SK-N-SH (cell line): ENCODE measurements at regions not wholly inside any gene's neighbourhood (a gene's known extent, or its start where the extent isn't known, plus 50 kb on each side); places are given as distances from the start of the nearest gene placed in this dataset.

Source experiments
- CTCF ChIA-PET: fragments of 300-600, 350-600 bp; formaldehyde crosslinking; extraction: SDS; loops from one replicate; lab custom pipeline; 2021; lab: Yijun Ruan, JAX
- POLR2A ChIA-PET: fragments of 350-600 bp; sonication (Branson Sonifier 250); formaldehyde crosslinking; extraction: SDS; loops from one replicate; lab custom pipeline; 2020; ENCODE audit warnings: antibody characterized with exemption, inconsistent platforms; lab: Yijun Ruan, JAX
- DNase-seq: peaks from one replicate; pipeline ENCODE4 v3.0.0; 2012
- H2AFZ ChIP-seq: fragments of 200-600 bp; sonication (generic); 2 replicates; pipeline ENCODE4 v1.8.1; 2016; ENCODE audit warnings: antibody characterized with exemption, mild to moderate bottlenecking, low read depth
- H3F3A ChIP-seq: fragments of 200-600 bp; sonication (generic); replicated peaks from 2 replicates; pipeline ENCODE3; 2016; ENCODE audit warnings: antibody characterized with exemption, mild to moderate bottlenecking; ENCODE audit not compliant: insufficient read depth
- H3K27ac ChIP-seq, 2 experiments: fragments of 200-500 bp in 1 of 2; fragments of 200-600 bp in 1 of 2; sonication (Bioruptor generic) in 1 of 2; sonication (generic), shearing (Covaris generic) in 1 of 2; 2 replicates each; pipeline versions ENCODE4 v1.5.1 to v1.6.1; 2014 to 2016; ENCODE audit warnings: low read depth in 2 of 2, inconsistent platforms in 1 of 2, low read length in 1 of 2, mild to moderate bottlenecking in 1 of 2, mixed read lengths in 1 of 2
- H3K27me3 ChIP-seq: fragments of 200-600 bp; sonication (generic), shearing (Covaris generic); 2 replicates; pipeline ENCODE4 v1.6.1; 2016; ENCODE audit warnings: mixed run types; ENCODE audit not compliant: insufficient read depth
- H3K36me3 ChIP-seq, 2 experiments: fragments of 200-500 bp in 1 of 2; fragments of 200-600 bp in 1 of 2; sonication (Bioruptor generic) in 1 of 2; sonication (generic) in 1 of 2; replicated peaks in 1 of 2; 2 replicates each; pipeline versions ENCODE3 to v1.5.1; 2014 to 2016; ENCODE audit warnings: low read length in 1 of 2, mild to moderate bottlenecking in 1 of 2; ENCODE audit not compliant: insufficient read depth in 2 of 2, control insufficient read depth in 1 of 2
- H3K4me1 ChIP-seq, 2 experiments: fragments of 200-500 bp in 1 of 2; fragments of 200-600 bp in 1 of 2; sonication (Bioruptor generic) in 1 of 2; sonication (generic), shearing (Covaris generic) in 1 of 2; 2 replicates each; pipeline versions ENCODE4 v1.5.1 to v1.6.1; 2014 to 2016; ENCODE audit warnings: low read depth in 1 of 2, low read length in 1 of 2, mixed run types in 1 of 2; ENCODE audit not compliant: insufficient read depth in 2 of 2, control insufficient read depth in 1 of 2
- H3K4me2 ChIP-seq: fragments of 200-600 bp; sonication (generic), shearing (Covaris generic); 2 replicates; pipeline ENCODE4 v1.6.1; 2017; ENCODE audit warnings: mixed run types
- H3K4me3 ChIP-seq, 2 experiments: fragments of 200-500 bp in 1 of 2; fragments of 200-600 bp in 1 of 2; sonication (Bioruptor generic) in 1 of 2; sonication (generic), shearing (Covaris generic) in 1 of 2; 2 replicates each; pipeline versions ENCODE4 v1.5.1 to v1.8.1; 2014 to 2016; ENCODE audit warnings: low read depth in 2 of 2, inconsistent platforms in 1 of 2, low read length in 1 of 2, mild to moderate bottlenecking in 1 of 2, mixed read lengths in 1 of 2, moderate library complexity in 1 of 2
- H3K79me2 ChIP-seq: fragments of 200-600 bp; sonication (generic); 2 replicates; pipeline ENCODE4 v1.8.1; 2017; ENCODE audit warnings: mild to moderate bottlenecking; ENCODE audit not compliant: insufficient read depth
- H3K9ac ChIP-seq: fragments of 200-600 bp; sonication (generic); 2 replicates; pipeline ENCODE4 v1.6.1; 2017; ENCODE audit warnings: mixed run types
- H3K9me2 ChIP-seq: fragments of 200-600 bp; sonication (generic); 2 replicates; pipeline ENCODE4 v1.6.1; 2017; ENCODE audit warnings: mixed run types
- H3K9me3 ChIP-seq: fragments of 200-600 bp; sonication (generic); 2 replicates; pipeline ENCODE4 v1.6.1; 2017; ENCODE audit warnings: mixed run types, mild to moderate bottlenecking, moderate library complexity
- H4K20me1 ChIP-seq: fragments of 200-600 bp; sonication (generic); 2 replicates; pipeline ENCODE4 v1.6.1; 2017; ENCODE audit warnings: mild to moderate bottlenecking, mixed run types; ENCODE audit not compliant: insufficient read depth
- CHD2 ChIP-seq: fragments of 150-350 bp; IDR thresholded peaks from 2 replicates; pipeline ENCODE4 v1.6.1; 2018; ENCODE audit warnings: low read length; ENCODE audit not compliant: partially characterized antibody
- EP300 ChIP-seq, 2 experiments: IDR thresholded peaks; 2 replicates each; pipeline versions ENCODE4 v1.4.0 to v1.6.1; 2012; ENCODE audit warnings: borderline replicate concordance in 1 of 2, low read depth in 1 of 2, low read length in 1 of 2
- FOSL2 ChIP-seq: IDR thresholded peaks from 2 replicates; pipeline ENCODE4 v1.4.0; 2012; ENCODE audit warnings: low read depth, mild to moderate bottlenecking, moderate library complexity, borderline replicate concordance
- FOXM1 ChIP-seq: IDR thresholded peaks from 2 replicates; pipeline ENCODE4 v1.4.0; 2012; ENCODE audit warnings: low read depth, mild to moderate bottlenecking
- GATA2 ChIP-seq: sonication (generic); formaldehyde crosslinking; IDR thresholded peaks from 2 replicates; pipeline ENCODE4 v1.5.0; 2020; ENCODE audit warnings: mild to moderate bottlenecking, missing genetic modification reagents
- JUND ChIP-seq: IDR thresholded peaks from 2 replicates; pipeline ENCODE4 v1.4.0; 2012
- MEF2A ChIP-seq: IDR thresholded peaks from 2 replicates; pipeline ENCODE4 v1.4.0; 2012; ENCODE audit warnings: low read depth, borderline replicate concordance
- NRF1 ChIP-seq: IDR thresholded peaks from 2 replicates; pipeline ENCODE4 v1.6.1; 2012; ENCODE audit warnings: low read depth, mild to moderate bottlenecking, low read length
- POLR2AphosphoS5 ChIP-seq: IDR thresholded peaks from 2 replicates; pipeline ENCODE4 v1.6.1; 2012; ENCODE audit warnings: low read depth, low read length
- RAD21 ChIP-seq: IDR thresholded peaks from 2 replicates; pipeline ENCODE4 v1.6.1; 2012; ENCODE audit warnings: mild to moderate bottlenecking, low read length
- RCOR1 ChIP-seq: fragments of 150-350 bp; IDR thresholded peaks from 2 replicates; pipeline ENCODE4 v1.6.1; 2017; ENCODE audit warnings: antibody characterized with exemption, low read length
- SIN3A ChIP-seq: IDR thresholded peaks from 2 replicates; pipeline ENCODE4 v1.6.1; 2012; ENCODE audit warnings: low read depth, mild to moderate bottlenecking, low read length, moderate library complexity, borderline replicate concordance
- SMC3 ChIP-seq: IDR thresholded peaks from 2 replicates; pipeline ENCODE4 v1.6.1; 2012; ENCODE audit warnings: low read depth, low read length, improper control_type of control experiment
- TAF1 ChIP-seq: IDR thresholded peaks from 2 replicates; pipeline ENCODE4 v1.6.1; 2012; ENCODE audit warnings: low read depth, mild to moderate bottlenecking, low read length, moderate library complexity, borderline replicate concordance
- TCF12 ChIP-seq: IDR thresholded peaks from 2 replicates; pipeline ENCODE4 v1.4.0; 2012
- USF1 ChIP-seq: IDR thresholded peaks from 2 replicates; pipeline ENCODE4 v1.4.0; 2012; ENCODE audit warnings: low read depth, borderline replicate concordance
- YY1 ChIP-seq: IDR thresholded peaks from 2 replicates; pipeline ENCODE4 v1.4.0; 2012; ENCODE audit warnings: low read depth, mild to moderate bottlenecking
- ZBTB33 ChIP-seq: IDR thresholded peaks from 2 replicates; pipeline ENCODE4 v1.4.0; 2012; ENCODE audit warnings: low read depth, borderline replicate concordance
- WGBS: methylation state at CpG from one replicate; pipeline ENCODE4 v1.1.6; 2017; ENCODE audit warnings: low lambda C conversion rate; 5-methylcytosine and 5-hydroxymethylcytosine counted together
- TF ChIP-seq, protein P1 (sequence below): IDR thresholded peaks from 2 replicates; pipeline ENCODE4; 2012
- TF ChIP-seq, protein P2 (sequence below): fragments of 150-350 bp; IDR thresholded peaks from 2 replicates; pipeline ENCODE4 v1.6.1; 2016; ENCODE audit warnings: mild to moderate bottlenecking, low read depth, low read length

DNA sequence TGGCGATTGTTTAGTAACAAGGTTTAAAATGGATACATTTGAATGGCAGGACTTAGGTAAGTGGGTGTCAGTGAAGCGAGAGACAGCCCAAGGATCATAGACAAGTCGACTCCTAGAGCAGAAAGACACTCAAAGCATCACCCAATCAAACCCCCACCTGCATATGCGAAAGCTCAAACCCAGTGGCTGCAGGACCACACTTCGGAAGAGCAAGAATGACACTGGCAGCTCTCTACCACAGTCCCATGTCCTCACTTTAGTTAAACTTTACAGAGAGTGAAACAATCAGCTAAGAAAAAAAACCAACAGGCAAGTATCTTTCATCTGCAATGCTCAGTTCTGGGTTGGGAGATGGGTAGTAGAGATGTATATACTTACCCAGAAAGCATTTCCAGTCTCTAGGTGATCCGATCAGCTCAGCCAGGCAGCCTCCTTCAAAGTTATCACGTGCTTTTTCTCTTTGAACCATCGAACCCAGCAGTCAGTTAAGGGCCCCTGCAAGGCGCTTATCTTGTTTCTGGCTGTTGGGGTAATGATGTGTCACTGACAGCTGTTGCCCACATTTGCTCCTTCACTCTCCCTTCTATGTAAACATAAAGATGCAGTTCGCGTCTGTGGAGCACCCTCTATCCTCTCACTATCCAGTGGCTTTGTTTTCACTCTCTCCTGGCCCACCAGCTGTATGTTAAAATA is 357.5 kb upstream of the ID2 start:
- no peaks in the 10 kb centered on the region for H3F3A ChIP-seq
- ChIA-PET POLR2A (no interaction called here), CTCF (interaction anchor here (1.5 kb wide), 1 partner anchor 11 kb away, joined by 3 read pairs; no protein-coding TSS in a partner anchor)
- no peaks in the 10 kb centered on the region for H3K9me2 ChIP-seq
- no peak overlapping the region for H2AFZ ChIP-seq
- H3K4me2 ChIP-seq, result no peak overlapping the region
- no peaks in the 10 kb centered on the region for H3K79me2 ChIP-seq
- DNase-seq, result no peak
- no peak overlapping the region for H3K27ac ChIP-seq
- TF ChIP-seq, protein P1, sequence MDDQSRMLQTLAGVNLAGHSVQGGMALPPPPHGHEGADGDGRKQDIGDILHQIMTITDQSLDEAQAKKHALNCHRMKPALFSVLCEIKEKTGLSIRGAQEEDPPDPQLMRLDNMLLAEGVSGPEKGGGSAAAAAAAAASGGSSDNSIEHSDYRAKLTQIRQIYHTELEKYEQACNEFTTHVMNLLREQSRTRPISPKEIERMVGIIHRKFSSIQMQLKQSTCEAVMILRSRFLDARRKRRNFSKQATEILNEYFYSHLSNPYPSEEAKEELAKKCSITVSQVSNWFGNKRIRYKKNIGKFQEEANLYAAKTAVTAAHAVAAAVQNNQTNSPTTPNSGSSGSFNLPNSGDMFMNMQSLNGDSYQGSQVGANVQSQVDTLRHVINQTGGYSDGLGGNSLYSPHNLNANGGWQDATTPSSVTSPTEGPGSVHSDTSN, result no peak
- TF ChIP-seq SMC3, result no peak
- TF ChIP-seq FOXM1, result no peak
- TF ChIP-seq SIN3A, result no peak
- TF ChIP-seq POLR2AphosphoS5, result no peak
- TF ChIP-seq JUND, result no peak
- TF ChIP-seq GATA2 (CRISPR knock-in tag), result no peak
- TF ChIP-seq TAF1, result no peak
- no peak for TF ChIP-seq EP300 (IDR thresholded peaks at IDR 0.05; ENCODE audit: borderline replicate concordance in 1 of 2, low read depth in 1 of 2, low read length in 1 of 2)
- no peak for TF ChIP-seq RAD21
- no peak overlapping the region for H3K9ac ChIP-seq
- H4K20me1 ChIP-seq, result no peaks in the 10 kb centered on the region
- no peaks in the 10 kb centered on the region; the same call in 1 of the 2 replicates for H3K27me3 ChIP-seq
- no peaks in the 10 kb centered on the region for H3K9me3 ChIP-seq
- H3K4me1 ChIP-seq, result peaks cover 0 to 3% of the 10 kb centered on the region in 2 experiments; a peak in 1 of 4 replicates
- no peak overlapping the region for H3K4me3 ChIP-seq
- H3K36me3 ChIP-seq, result no peaks in the 10 kb centered on the region
- 55% methylated on average over 11 of the region's 11 CpGs for WGBS

GRCh38 chr2:8324901-8325300 is 357.0 kb upstream of the ID2 start:
- Histone ChIP-seq H3K4me1 (peaks cover 0 to 3% of the 10 kb centered on the region in 2 experiments; a peak in 1 of 4 replicates), H3K27me3 (no peaks in the 10 kb centered on the region; the same call in 1 of the 2 replicates), H3K36me3 (no peaks in the 10 kb centered on the region), H3K9me2 (no peaks in the 10 kb centered on the region), H3F3A (no peaks in the 10 kb centered on the region), H3K9ac (no peak overlapping the region), H2AFZ (no peak overlapping the region), H3K4me3 (no peak overlapping the region), H3K9me3 (no peaks in the 10 kb centered on the region), H3K79me2 (no peaks in the 10 kb centered on the region), H3K4me2 (no peak overlapping the region), H3K27ac (no peak overlapping the region), H4K20me1 (no peaks in the 10 kb centered on the region)
- DNase-seq, result no peak
- CTCF ChIA-PET, result no interaction called here
- POLR2A ChIA-PET, result interaction anchor here (0.5 kb wide), 1 partner anchor 421 kb away, joined by 3 read pairs; no protein-coding TSS in a partner anchor
- 80% methylated on average over 5 of the region's 5 CpGs for WGBS
- TF ChIP-seq, protein P2, sequence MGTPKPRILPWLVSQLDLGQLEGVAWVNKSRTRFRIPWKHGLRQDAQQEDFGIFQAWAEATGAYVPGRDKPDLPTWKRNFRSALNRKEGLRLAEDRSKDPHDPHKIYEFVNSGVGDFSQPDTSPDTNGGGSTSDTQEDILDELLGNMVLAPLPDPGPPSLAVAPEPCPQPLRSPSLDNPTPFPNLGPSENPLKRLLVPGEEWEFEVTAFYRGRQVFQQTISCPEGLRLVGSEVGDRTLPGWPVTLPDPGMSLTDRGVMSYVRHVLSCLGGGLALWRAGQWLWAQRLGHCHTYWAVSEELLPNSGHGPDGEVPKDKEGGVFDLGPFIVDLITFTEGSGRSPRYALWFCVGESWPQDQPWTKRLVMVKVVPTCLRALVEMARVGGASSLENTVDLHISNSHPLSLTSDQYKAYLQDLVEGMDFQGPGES, result no peak
- TF ChIP-seq YY1, result no peak
- TF ChIP-seq CHD2, result no peak
- no peak for TF ChIP-seq GATA2 (CRISPR knock-in tag)
- no peak for TF ChIP-seq EP300 (IDR thresholded peaks at IDR 0.05; ENCODE audit: borderline replicate concordance in 1 of 2, low read depth in 1 of 2, low read length in 1 of 2)
- TF ChIP-seq RCOR1, result no peak
- no peak for TF ChIP-seq POLR2AphosphoS5
- no peak for TF ChIP-seq USF1
- TF ChIP-seq FOSL2, result no peak
- TF ChIP-seq NRF1, result no peak
- TF ChIP-seq SIN3A, result no peak
- TF ChIP-seq MEF2A, result no peak
- TF ChIP-seq ZBTB33, result no peak
- TF ChIP-seq TCF12, result no peak
- TF ChIP-seq, protein P1, result no peak
